HG03571 (cell line): ENCODE measurements at regions not wholly inside any gene's neighbourhood (a gene's known extent, or its start where the extent isn't known, plus 50 kb on each side); places are given as distances from the start of the nearest gene placed in this dataset.
"Not testable (repeated sequence)": the region's sequence is repeated elsewhere in the genome, so short reads cannot be mapped to it uniquely, and the experiment has no call there.

Source experiments
- ATAC-seq: cut with Tn5 transposase; IDR thresholded peaks from one replicate; pipeline ENCODE4 v1.9.1; 2021; ENCODE audit not compliant: unreplicated experiment

GRCh38 chr10:6929148-6929830, 349.2 kb upstream of the PRKCQ start:
- ATAC-seq: no peak

DNA sequence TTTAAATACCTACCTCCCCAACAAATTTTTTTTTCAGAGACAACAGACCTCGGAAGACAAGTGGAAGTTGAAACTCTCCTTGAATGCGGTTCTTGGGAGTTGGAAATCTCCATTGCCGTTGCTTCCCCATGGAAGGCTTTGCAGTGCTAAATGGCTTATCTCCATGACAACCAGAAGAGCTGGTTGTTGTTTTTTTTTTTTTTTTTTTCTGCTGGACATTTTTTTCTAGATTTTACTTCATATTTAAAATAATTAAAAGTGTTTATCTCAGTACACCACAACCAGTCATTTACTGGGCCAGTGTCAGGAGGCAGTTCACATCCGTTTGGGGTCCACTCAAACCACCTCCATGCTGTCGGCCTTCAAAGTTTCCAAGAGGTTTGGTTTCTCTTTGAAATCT, 348.5 kb upstream of the PRKCQ start:
- ATAC-seq: no peak

DNA sequence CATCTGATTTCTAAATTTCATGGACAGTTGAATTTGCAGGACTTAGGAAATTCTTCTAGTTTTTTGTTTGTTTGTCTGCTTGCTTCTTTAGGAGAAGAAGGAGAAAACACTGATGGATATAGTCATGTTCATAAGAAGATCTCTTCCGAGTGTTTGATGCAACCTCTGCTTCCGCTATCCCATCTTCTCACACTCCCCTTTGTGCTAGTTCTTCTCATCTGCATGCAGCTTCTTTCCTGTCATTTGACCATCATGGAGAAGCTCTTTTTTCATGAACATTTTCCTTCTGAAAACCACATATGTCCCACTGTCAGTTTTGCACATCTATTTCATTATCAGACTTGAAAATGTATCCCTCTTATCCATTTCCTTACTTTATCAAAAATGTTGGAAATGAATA, 346.9 kb upstream of the PRKCQ start:
- no peak for ATAC-seq

DNA sequence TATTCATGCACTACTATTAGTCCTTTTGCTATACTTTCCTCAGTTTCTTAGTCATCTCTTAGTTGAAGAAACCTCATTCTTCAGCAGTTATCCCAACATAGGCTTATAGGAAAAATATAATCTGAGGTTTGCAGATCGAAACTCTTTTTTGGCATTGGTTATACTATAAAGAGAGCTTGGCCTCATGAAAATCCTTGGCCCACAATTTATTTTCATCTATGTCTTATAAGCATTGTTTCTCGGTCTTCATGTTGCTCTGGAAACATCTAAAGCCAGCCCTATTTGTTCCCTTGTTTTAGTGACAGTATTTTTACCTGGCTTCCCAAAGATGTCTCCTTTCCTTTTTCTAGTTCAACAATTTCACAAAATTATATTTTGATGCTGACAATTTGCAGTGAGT, 345.1 kb upstream of the PRKCQ start:
- no peak for ATAC-seq

DNA sequence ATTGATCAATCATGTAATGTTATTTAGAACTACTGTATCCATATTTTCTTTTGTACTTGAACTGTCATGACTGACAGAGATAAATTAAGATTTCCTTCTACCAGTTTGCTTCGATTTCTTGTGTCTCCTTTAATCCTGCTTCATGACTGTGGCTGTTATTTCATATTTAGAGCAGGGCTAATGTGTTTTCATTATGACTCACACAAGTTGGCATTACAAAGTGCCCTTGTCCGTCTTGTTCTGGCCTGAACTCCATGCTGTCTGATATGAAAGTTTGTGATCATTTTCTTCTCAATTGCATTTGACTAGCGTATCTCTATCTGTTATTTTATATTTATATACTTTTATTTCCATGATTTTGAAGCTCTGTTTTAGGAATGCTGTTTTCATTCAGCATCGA, 344.1 kb upstream of the PRKCQ start:
- no peak for ATAC-seq

DNA sequence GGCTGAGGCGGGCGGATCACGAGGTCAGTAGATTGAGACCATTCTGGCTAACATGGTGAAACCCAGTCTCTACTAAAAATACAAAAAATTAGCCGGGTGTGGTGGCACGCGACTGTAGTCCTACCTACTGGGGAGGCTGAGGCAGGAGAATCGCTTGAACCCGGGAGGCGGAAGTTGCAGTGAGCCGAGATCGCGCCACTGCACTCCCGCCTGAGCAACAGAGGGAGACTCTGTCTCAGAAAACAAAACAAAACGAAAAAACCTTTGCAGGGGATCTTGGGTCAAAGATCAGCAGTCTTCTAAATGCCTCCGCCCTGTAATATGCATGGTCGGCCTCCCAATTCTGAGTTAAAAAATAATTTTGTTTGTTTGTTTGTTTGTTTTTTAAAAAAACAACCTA, 340.9 kb upstream of the PRKCQ start:
- not testable (repeated sequence) for ATAC-seq

GRCh38 chr10:6920072-6921019, 340.3 kb upstream of the PRKCQ start:
- ATAC-seq: peak; percentile 90

GRCh38 chr10:6919077-6919476, 339.0 kb upstream of the PRKCQ start:
- no peak for ATAC-seq

GRCh38 chr10:6918305-6918704, 338.2 kb upstream of the PRKCQ start:
- ATAC-seq: no peak

DNA sequence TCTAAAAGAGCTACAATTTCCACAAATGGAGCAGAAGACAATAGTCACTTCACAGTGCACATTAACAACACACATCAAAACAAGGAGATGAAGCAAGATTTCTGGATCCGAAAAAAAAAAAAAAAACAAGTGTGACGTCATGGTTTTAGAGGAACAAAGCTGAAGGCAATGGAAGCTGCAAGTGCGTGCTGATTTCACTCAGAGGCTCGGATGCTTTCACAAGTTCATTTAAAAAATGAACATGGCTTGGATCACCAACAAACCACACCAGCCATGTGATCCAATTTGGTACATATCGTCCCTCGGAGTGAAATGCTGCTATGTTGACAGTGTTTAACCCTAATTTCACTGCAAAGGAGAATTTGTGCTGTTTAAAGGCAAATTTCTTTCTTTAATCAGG, 337.0 kb upstream of the PRKCQ start:
- ATAC-seq: no peak

GRCh38 chr10:6916601-6917000, 336.5 kb upstream of the PRKCQ start:
- ATAC-seq: no peak

DNA sequence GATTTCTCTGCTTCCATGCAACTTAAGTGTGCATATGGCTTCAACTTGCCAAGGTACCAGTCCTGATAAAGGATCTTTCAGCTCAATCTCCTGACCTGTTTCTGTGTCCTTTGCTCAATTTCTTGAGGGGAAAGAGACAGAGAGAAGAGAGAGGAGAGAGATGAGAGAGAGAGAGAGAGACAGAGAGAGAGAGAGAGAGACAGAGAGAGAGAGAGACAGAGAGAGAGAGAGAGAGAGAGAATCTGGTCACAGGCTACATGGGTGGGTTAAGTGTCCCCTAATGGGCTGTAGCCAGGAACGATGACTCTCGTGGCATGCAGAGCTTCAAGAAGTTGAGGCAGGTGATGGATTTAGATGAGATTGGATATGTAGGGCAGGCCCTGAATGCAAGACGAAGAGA, 335.2 kb upstream of the PRKCQ start:
- no peak for ATAC-seq

- no peak for ATAC-seq
Measured at GRCh38 chr10:6912929-6913328, 332.9 kb upstream of the PRKCQ start.

- no peak for ATAC-seq
Measured at GRCh38 chr10:6912424-6912823, 332.3 kb upstream of the PRKCQ start.

GRCh38 chr10:6912021-6912420, 331.9 kb upstream of the PRKCQ start:
- no peak for ATAC-seq

DNA sequence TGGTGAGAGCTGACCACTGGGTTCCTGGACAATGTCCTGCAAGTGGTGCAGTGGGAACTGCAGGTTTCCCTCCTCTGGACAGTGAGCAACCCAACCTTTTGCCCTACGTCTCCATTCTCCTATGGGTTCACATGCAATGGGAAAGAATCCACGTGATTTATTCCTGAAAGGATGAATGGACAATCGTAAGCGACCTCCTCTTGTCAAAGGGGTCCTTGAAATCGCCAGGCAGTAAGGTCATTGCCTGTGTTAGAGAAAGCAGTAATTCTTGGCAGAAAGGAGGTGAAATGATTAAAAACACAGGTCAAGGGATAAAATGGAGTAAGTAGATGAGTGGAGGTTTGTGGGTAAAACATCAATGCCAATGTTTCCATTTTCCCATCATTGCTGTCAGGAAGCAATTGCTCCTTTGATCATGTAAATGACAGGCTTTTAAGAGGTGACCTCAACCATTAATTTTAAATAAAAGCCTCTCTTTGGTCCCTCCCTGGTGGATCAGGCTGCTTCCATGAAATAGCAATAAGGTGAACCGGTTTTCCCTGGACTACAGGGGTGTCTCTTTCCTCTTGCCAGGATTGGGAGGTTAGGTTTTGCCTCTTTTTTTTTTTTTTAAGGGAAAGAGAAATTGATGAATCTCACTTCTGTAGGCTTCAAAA, 330.0 kb upstream of the PRKCQ start:
- ATAC-seq: no peak

DNA sequence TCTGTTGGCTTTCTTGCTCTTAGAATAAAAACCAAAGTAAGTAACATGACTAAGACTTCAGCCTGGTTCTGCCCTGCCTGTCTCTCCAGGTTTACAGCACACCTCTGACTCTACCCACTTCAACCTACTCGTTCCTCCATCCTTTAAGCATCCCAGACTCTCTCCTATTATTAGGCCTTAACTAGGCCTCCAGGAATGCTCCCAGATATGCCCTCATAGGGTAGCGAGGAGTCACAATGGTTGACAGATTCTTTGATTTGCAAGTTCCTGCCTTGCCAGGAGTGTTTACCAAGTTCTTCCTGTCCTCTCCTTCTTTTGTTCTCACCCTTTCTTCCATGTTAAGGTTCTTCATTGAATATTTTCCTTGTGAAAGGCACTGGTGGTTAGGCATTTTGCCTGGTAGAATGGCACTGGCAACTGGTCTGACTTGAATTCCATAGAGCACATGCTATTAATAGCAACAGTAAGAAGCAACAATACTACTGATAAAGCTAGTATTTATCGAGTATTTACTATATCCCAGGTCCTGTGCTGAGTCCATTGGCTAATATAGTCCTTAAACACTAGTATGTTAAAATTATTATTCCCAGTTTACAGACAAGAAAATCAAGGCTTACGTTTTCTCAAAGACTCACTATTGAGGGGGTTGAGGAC, 327.9 kb upstream of the PRKCQ start:
- ATAC-seq: no peak

DNA sequence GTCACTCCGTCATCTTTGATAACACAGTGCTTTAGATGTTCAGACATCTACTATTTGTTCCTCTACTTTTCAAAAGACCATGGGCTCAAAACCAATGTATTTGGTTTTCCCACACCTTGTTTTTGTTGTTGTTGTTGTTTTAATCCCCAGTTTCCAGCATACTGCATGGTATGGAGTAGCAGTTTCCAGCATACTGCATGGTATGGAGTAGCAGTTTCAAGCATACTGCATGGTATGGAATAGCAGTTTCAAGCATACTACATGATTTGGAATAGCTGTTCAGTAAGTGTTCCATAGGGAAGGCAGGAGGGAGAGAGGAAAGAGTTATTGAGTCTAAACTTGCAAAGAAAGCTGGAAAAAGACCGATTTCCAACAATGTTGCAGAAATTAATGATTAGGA, 314.3 kb upstream of the PRKCQ start:
- ATAC-seq: no peak

- ATAC-seq: no peak
Measured at GRCh38 chr10:6892864-6893263, 312.8 kb upstream of the PRKCQ start.

DNA sequence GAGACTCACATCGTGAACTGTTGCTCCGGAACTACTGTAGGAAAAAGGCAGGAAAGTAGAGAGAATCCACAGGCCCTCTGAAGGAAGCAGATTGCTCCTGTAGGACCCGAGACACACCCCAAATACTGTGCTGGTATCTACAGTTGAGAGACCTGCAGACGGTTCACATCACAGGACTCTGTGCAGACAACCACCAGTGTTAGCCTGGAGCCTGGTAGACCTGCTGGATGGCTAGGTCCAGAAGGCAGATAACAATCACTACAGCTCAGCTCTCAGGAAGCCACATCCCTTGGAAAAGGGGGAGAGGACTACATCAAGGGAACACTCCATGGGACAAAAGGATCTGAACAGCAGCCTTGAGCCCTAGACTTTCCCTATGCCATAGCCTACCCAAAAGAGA, 311.8 kb upstream of the PRKCQ start:
- no peak for ATAC-seq

DNA sequence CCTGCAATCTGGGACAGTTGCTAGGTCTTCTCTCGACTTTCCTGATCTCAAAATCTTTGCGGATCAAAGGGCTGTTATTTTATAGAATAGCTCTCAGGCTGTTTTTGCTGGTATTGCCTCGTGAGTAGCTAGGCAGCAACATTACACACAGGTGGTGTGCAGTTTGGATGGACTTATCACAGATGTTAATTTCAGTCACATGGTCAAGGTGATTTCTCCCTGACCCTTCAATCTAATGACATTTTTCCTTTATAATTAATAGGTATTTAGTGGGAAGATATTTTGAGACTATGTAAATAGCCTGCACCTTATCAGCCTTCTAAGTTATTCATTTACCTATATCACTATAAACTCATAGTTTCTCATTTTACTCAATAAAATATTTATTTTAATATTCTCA, 309.6 kb upstream of the PRKCQ start:
- ATAC-seq: no peak
